ENCODE measurements at regions not wholly inside any gene's neighbourhood (a gene's known extent, or its start where the extent isn't known, plus 50 kb on each side); places are given as distances from the start of the nearest gene placed in this dataset.

DNA sequence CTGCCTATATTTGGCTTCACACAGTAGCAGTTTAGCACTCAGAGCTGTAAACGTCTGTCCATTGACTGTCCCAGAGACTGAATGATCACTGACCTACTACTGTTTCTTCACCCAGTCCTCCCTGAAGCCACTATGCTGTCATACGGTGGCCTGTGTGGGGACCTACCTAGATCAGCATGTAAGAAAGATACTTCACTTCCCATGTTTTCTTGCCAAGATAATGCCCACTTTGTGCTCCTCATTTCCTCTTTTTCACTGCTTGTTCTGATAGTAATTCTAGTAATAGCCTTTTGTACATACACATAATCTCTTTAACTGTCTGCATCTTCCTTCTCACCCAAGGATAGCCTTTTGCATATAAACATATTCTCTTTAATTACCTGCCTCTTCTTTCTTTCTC lies 109.9 kb upstream of the TIAM2 start:
- no peak for DNase-seq

GRCh38 chr6:154886016-154886415 lies 109.1 kb upstream of the TIAM2 start:
- no peak for DNase-seq

DNA sequence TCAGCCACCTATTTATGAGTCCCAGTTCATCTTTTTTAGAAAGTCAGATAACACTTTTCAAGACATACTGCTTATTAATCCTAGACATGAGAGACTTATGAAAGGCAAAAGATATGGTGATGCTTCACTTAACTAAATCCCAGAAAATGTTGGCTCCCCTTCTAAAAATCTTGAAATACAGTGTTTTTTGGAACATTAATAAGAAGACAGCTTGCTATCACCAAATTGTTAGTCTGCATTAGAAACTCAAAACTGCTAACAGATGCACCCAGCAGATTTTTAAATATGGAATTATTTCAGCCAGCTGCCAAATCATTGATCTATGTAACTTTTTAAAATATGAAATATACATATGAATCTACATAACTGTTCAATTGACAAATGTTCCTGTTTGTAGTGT lies 108.6 kb upstream of the TIAM2 start:
- no peak for DNase-seq

- no peak for DNase-seq
Observed at GRCh38 chr6:154887051-154887450, 108.1 kb upstream of the TIAM2 start.

GRCh38 chr6:154888421-154889295 lies 106.5 kb upstream of the TIAM2 start:
- no peak for DNase-seq

GRCh38 chr6:154890874-154891273 lies 104.2 kb upstream of the TIAM2 start:
- DNase-seq = no peak

DNA sequence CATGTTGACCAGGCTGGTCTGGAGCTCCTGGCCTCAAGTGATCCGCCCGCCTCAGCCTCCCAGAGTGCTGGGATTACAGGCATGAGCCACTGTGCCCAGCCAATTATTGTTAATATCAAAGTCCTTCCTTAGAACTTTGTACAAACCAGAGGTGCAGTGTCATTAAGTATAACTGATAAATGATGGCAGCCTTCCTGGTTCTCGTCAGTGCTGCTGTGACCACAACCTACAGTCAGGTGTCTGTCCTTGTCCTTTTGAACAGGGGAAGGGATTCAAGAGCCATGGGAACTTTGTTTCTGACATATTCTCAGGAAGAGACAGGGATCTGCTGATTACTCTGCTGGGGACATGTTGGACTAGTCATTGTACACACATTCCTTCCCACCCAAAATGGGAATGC lies 103.2 kb upstream of the TIAM2 start:
- DNase-seq = no peak

DNA sequence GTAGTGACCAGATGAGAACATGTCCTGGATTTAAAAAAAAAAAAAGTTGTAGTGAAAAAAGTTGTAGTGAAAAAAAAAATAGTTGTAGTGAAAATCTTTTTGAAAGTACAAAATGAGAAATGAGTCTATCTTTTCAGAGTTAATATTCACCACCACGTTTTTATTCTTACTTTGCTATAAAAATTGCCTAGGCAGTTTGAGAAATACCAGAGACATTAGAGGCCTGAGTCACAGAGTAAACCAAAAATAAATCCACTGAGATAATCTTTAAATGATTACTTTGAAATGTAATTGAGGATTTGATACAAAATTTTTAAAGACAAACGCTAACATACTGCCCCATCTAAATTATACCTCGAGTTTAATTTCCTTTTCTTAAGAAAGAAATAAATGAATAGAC lies 101.2 kb upstream of the TIAM2 start:
- DNase-seq = no peak

DNA sequence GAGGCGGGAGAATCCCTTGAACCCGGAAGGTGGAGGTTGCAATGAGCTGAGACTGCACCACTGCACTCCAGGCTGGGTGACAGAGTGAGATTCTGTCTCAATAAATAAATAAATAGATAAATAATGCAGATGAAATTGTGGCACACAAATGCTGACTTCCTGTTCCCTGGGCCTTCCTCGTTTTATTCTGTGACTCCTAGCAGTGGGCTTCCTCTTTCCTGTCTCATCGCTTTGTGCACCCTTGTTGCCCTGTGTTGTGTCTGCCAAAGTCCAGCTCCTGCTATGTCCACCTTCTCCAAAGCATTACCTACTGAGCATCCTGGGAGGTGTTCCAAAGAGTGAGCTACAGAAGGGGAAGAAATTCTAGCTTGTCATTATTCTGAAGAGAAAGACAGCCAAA lies 100.2 kb upstream of the TIAM2 start:
- no peak for DNase-seq

GRCh38 chr6:154895841-154896240 lies 99.3 kb upstream of the TIAM2 start:
- DNase-seq = no peak

- no peak for DNase-seq
Observed at GRCh38 chr6:154898821-154899220, 96.3 kb upstream of the TIAM2 start.

- DNase-seq = no peak
Observed at GRCh38 chr6:154899824-154900463, 95.2 kb upstream of the TIAM2 start.

- DNase-seq = no peak
Observed at GRCh38 chr6:154901876-154902552, 93.1 kb upstream of the TIAM2 start.

DNA sequence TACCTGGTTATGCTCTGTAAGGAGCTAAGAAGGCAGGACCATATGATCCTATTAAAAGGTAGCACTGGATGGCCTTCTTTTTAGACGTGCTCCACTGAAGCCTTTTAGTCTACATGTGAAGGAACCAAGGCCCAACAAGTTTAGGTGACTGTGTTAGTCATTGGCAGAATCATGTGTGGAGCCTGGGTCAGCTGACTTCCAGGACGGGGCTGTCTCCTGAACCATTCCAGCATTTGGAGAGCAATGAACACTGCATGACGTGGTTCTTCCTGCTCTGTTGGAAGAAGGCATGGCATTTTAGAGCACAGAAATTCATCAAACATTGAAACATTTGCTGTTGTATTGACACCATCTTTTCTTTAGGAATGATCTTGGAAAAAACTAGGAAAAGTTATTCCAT lies 87.8 kb upstream of the TIAM2 start:
- no peak for DNase-seq

DNA sequence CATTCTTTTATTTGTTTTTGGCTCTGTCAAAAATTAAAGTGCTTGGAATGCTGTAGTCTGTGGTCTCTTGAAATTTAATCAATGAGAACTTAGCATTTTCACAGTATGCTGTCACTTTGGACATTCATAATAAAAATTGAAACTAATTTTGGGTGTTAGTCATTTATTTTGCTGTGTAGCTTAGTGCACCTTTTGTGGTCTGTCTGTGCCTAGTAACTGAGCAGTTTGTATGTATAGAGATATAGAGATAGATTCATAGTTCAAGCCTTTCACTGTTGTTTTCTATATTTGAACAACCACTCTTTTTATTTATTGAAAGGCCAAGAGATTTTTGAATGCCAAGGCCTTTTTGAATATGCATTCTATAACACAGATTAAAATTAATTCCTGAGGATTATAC lies 86.4 kb upstream of the TIAM2 start:
- no peak for DNase-seq

GRCh38 chr6:154909311-154909710 lies 85.8 kb upstream of the TIAM2 start:
- no peak for DNase-seq

- no peak for DNase-seq
Observed at GRCh38 chr6:154909821-154910220, 85.3 kb upstream of the TIAM2 start.

DNA sequence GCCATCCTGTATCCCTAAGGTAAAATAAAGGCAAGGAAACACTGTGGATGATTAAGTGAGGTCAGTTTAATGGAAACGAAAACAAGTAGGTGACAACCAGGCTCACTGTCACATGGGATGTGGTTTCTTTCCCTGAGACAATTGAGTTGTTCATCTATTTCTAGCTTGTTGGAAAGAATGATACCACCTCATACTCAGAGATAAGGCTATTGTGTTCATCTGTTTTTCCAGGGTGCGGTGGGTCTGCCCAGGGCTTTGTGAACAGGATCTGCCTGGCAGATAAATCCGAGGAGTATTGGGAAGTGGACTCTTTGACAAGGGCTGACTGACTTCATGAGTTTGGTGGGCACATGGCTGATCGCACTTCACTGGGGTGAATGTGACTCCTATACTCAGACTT lies 80.8 kb upstream of the TIAM2 start:
- no peak for DNase-seq

DNA sequence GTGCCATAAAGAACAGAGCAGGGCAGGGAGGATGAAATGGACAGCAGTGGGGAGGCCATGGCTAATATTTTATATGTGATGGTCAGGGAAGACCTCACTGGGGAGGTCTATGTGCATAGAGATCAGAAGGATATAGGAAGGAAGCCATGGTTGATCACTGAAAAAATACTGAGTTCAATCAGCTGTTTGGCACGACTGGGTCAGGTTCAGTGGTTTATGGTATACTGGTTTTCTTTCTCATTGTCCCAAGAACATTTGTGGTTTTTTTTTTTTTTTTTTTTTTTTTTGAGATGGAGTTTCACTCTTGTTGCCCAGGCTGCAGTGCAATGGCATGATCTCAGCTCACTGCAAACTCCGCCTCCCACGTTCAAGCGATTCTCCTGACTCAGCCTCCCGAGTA lies 78.3 kb upstream of the TIAM2 start:
- no peak for DNase-seq

DNA sequence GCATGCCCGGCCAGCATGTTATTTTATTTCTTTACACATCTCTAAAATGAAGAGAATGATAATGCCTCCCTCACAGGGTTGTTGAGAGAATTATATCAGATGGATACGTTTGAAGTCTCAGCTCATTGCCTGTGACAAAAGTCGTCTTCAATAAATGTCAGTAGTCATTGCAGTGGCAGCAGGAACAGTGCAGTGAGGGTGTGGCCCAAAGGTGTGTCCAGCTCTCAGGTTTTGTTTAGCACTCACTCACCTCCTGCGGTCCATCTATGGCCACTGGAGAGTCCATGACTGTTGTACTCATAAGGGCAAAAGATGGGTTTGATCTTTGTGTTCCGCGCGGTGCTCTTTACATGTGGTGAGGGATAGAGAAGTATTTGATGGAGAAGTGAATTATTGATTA lies 77.2 kb upstream of the TIAM2 start:
- no peak for DNase-seq

GRCh38 chr6:154919806-154920205 lies 75.3 kb upstream of the TIAM2 start:
- DNase-seq = no peak

- DNase-seq = no peak
Observed at GRCh38 chr6:154920495-154921200, 74.5 kb upstream of the TIAM2 start.

GRCh38 chr6:154921482-154921881 lies 73.6 kb upstream of the TIAM2 start:
- DNase-seq = no peak

All from activated CD4-positive, CD25-positive, alpha-beta regulatory T cell (primary cell).